ENCODE measurements at regions not wholly inside any gene's neighbourhood (a gene's known extent, or its start where the extent isn't known, plus 50 kb on each side); places are given as distances from the start of the nearest gene placed in this dataset.
A peak's percentile ranks its signal among the peaks of the same experiment; 100 is the strongest.

GRCh38 chr10:44020322-44021111 lies 364.4 kb downstream of the CXCL12 start:
- dilution Hi-C loops (cut with MboI; ENCODE audit: extremely low pct_ligation_motif_present, low sequenced_read_pairs) = no loop called here
- TF ChIP-seq CTCF (optimal IDR thresholded peaks at IDR 0.05 in 1 of 3, IDR thresholded peaks at IDR 0.05 in 1 of 3, conservative IDR thresholded peaks at IDR 0.05 in 1 of 3; ENCODE audit: extremely low read depth in 1 of 3, insufficient read depth in 2 of 3, low read length in 3 of 3) (no peak), EZH2 (IDR thresholded peaks at IDR 0.05; ENCODE audit: low read length) (no peak)

GRCh38 chr10:44017483-44018145 lies 367.3 kb downstream of the CXCL12 start:
- H3K4me1 ChIP-seq (ENCODE audit: control insufficient read depth, extremely low read depth, insufficient read depth, low read length) = peaks cover 2% of the 10 kb centered on the region
- DNase-seq (ENCODE audit: low read depth, low spot score) (peak; percentile 11), FAIRE-seq (peak; percentile 51)
- no peak overlapping the region for H3K4me3 ChIP-seq (ENCODE audit: control insufficient read depth in 2 of 3, extremely low read depth in 1 of 3, insufficient read depth in 2 of 3, low read depth in 1 of 3, low read length in 3 of 3)
- H3K9me3 ChIP-seq (ENCODE audit: control insufficient read depth, low read depth, low read length) = no peaks in the 10 kb centered on the region
- no peaks in the 10 kb centered on the region for H3K36me3 ChIP-seq (ENCODE audit: control insufficient read depth in 2 of 2, extremely low read depth in 1 of 2, insufficient read depth in 2 of 2, low read length in 2 of 2)
- TF ChIP-seq EZH2 (IDR thresholded peaks at IDR 0.05; ENCODE audit: low read length) (no peak), CTCF (optimal IDR thresholded peaks at IDR 0.05 in 1 of 3, IDR thresholded peaks at IDR 0.05 in 1 of 3, conservative IDR thresholded peaks at IDR 0.05 in 1 of 3; ENCODE audit: extremely low read depth in 1 of 3, insufficient read depth in 2 of 3, low read length in 3 of 3) (no peak)
- H3K9ac ChIP-seq (ENCODE audit: control insufficient read depth, extremely low read depth, insufficient read depth, low read length) = no peak overlapping the region
- H3K27me3 ChIP-seq (ENCODE audit: control insufficient read depth, extremely low read depth, insufficient read depth, low read length) = no peaks in the 10 kb centered on the region
- H2AFZ ChIP-seq (ENCODE audit: control insufficient read depth, low read length) = peak overlapping the region; percentile 58
- no peaks in the 10 kb centered on the region for H3K9me1 ChIP-seq (ENCODE audit: control insufficient read depth, extremely low read depth, insufficient read depth, low read length)
- no peak overlapping the region for H3K4me2 ChIP-seq (ENCODE audit: control insufficient read depth, extremely low read depth, insufficient read depth, low read depth, low read length)
- dilution Hi-C loops (cut with MboI; ENCODE audit: extremely low pct_ligation_motif_present, low sequenced_read_pairs) = no loop called here
- no peaks in the 10 kb centered on the region for H3K79me2 ChIP-seq (ENCODE audit: control insufficient read depth, insufficient read depth, low read length)
- H4K20me1 ChIP-seq (ENCODE audit: control insufficient read depth, extremely low read depth, insufficient read depth, low read length) = no peaks in the 10 kb centered on the region
- H3K27ac ChIP-seq (ENCODE audit: control insufficient read depth, insufficient read depth, low read length) = no peak overlapping the region

More at GRCh38 chr10:44020322-44021111, 364.4 kb downstream of the CXCL12 start:
- Histone ChIP-seq H3K27ac (ENCODE audit: control insufficient read depth, insufficient read depth, low read length) (peak overlapping the region; percentile 27), H3K9me3 (ENCODE audit: control insufficient read depth, low read depth, low read length) (no peaks in the 10 kb centered on the region), H3K4me1 (ENCODE audit: control insufficient read depth, extremely low read depth, insufficient read depth, low read length) (peaks cover 2% of the 10 kb centered on the region), H3K4me3 (ENCODE audit: control insufficient read depth in 2 of 3, extremely low read depth in 1 of 3, insufficient read depth in 2 of 3, low read depth in 1 of 3, low read length in 3 of 3) (no peak overlapping the region), H3K36me3 (ENCODE audit: control insufficient read depth in 2 of 2, extremely low read depth in 1 of 2, insufficient read depth in 2 of 2, low read length in 2 of 2) (no peaks in the 10 kb centered on the region), H3K9me1 (ENCODE audit: control insufficient read depth, extremely low read depth, insufficient read depth, low read length) (no peaks in the 10 kb centered on the region), H3K27me3 (ENCODE audit: control insufficient read depth, extremely low read depth, insufficient read depth, low read length) (no peaks in the 10 kb centered on the region), H4K20me1 (ENCODE audit: control insufficient read depth, extremely low read depth, insufficient read depth, low read length) (no peaks in the 10 kb centered on the region), H3K9ac (ENCODE audit: control insufficient read depth, extremely low read depth, insufficient read depth, low read length) (peak overlapping the region; percentile 2), H2AFZ (ENCODE audit: control insufficient read depth, low read length) (no peak overlapping the region), H3K4me2 (ENCODE audit: control insufficient read depth, extremely low read depth, insufficient read depth, low read depth, low read length) (no peak overlapping the region), H3K79me2 (ENCODE audit: control insufficient read depth, insufficient read depth, low read length) (no peaks in the 10 kb centered on the region)
- FAIRE-seq (no peak), DNase-seq (ENCODE audit: low read depth, low spot score) (no peak)
